Peyer's patch (tissue), 4 donors: ENCODE measurements at regions not wholly inside any gene's neighbourhood (a gene's known extent, or its start where the extent isn't known, plus 50 kb on each side); places are given as distances from the start of the nearest gene placed in this dataset.

Experiments used
- POLR2A ChIP-seq, 2 donors: fragments of 450-650 bp; IDR thresholded peaks; one replicate each; pipeline ENCODE4 v1.5.1; 2017; ENCODE audit warnings: antibody characterized with exemption in 2 of 2, mild to moderate bottlenecking in 2 of 2, moderate library complexity in 2 of 2
- TF ChIP-seq, protein P1 (sequence below), 6 experiments: fragments of 450-650 bp in 4 of 6; fragments of 200-600 bp in 2 of 6; sonication (generic) in 1 of 6; IDR thresholded peaks; one replicate each; pipeline ENCODE4 v1.5.1; 2017 to 2019; ENCODE audit warnings: antibody characterized with exemption in 6 of 6, mild to moderate bottlenecking in 3 of 6, moderate library complexity in 1 of 6

GRCh38 chr3:43995547-43996378 lies 245.9 kb upstream of the TOPAZ1 start:
- TF ChIP-seq, protein P1, sequence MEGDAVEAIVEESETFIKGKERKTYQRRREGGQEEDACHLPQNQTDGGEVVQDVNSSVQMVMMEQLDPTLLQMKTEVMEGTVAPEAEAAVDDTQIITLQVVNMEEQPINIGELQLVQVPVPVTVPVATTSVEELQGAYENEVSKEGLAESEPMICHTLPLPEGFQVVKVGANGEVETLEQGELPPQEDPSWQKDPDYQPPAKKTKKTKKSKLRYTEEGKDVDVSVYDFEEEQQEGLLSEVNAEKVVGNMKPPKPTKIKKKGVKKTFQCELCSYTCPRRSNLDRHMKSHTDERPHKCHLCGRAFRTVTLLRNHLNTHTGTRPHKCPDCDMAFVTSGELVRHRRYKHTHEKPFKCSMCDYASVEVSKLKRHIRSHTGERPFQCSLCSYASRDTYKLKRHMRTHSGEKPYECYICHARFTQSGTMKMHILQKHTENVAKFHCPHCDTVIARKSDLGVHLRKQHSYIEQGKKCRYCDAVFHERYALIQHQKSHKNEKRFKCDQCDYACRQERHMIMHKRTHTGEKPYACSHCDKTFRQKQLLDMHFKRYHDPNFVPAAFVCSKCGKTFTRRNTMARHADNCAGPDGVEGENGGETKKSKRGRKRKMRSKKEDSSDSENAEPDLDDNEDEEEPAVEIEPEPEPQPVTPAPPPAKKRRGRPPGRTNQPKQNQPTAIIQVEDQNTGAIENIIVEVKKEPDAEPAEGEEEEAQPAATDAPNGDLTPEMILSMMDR (IDR thresholded peaks at IDR 0.05): no peak
- TF ChIP-seq POLR2A (IDR thresholded peaks at IDR 0.05): no peak
